ENCODE measurements at regions not wholly inside any gene's neighbourhood (a gene's known extent, or its start where the extent isn't known, plus 50 kb on each side); places are given as distances from the start of the nearest gene placed in this dataset.

DNA sequence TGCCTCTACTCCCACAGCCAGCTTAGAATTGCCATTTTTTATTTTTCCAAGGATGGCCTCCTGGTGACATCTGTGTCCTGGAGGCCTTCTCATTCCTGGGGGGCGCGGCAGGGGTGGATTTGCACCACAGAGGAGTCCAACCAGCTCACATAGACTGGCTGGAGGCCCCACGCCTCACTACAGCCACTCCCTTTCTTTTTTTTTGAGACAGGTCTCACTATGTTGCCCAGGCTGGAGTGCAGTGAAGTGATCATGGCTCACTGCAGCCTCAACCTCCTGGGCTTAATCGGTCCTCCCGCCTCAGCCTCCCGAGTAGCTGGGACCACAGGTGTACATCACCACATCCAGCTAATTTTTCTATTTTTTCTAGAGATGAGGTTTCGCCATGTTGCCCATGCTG, 57.6 kb upstream of the DOCK1 start:
- TF ChIP-seq CTCF (IDR thresholded peaks at IDR 0.05) (no peak), POLR2A (IDR thresholded peaks at IDR 0.05) (no peak)
